ENCODE measurements at regions not wholly inside any gene's neighbourhood (a gene's known extent, or its start where the extent isn't known, plus 50 kb on each side); places are given as distances from the start of the nearest gene placed in this dataset.

- CTCF ChIA-PET: no interaction called here
- Histone ChIP-seq H3K4me2 (no peak overlapping the region), H3K4me1 (peaks cover 22% of the 10 kb centered on the region), H3K4me3 (no peak overlapping the region), H3K27ac (peak overlapping the region in 1 of 2 experiments; percentile 12; a peak in 2 of 6 replicates), H3K9me3 (no peaks in the 10 kb centered on the region)
- DNase-seq (ENCODE audit: low read depth in 1 of 2, low spot score in 1 of 2) (no peak), FAIRE-seq (peak; percentile 18), ATAC-seq (no peak)
- 47% methylated on average over 1 of the region's 1 CpG for WGBS (ENCODE audit: missing lambda C conversion rate)
- POLR2A ChIA-PET: no interaction called here
- TF ChIP-seq SMC3 (IDR thresholded peaks at IDR 0.05) (no peak), TP53 (CRISPR knock-in tag; IDR thresholded peaks at IDR 0.05) (no peak), POLR2AphosphoS2 (conservative IDR thresholded peaks at IDR 0.05; ENCODE audit: low read length) (no peak), EHMT2 (IDR thresholded peaks at IDR 0.05; ENCODE audit: low read depth) (no peak), MAZ (IDR thresholded peaks at IDR 0.05; ENCODE audit: borderline replicate concordance, low read depth, low read length) (no peak), RARB (CRISPR knock-in tag; IDR thresholded peaks at IDR 0.05) (no peak), KDM5A (IDR thresholded peaks at IDR 0.05) (no peak), NR3C1 (IDR thresholded peaks at IDR 0.05) (no peak), HOXA7 (CRISPR knock-in tag; IDR thresholded peaks at IDR 0.05) (no peak), ESRRA (IDR thresholded peaks at IDR 0.05; ENCODE audit: borderline replicate concordance, low read length) (no peak), USF2 (IDR thresholded peaks at IDR 0.05) (no peak), HMGXB4 (CRISPR knock-in tag; IDR thresholded peaks at IDR 0.05; ENCODE audit: borderline replicate concordance) (no peak), EP300 (IDR thresholded peaks at IDR 0.05) (no peak)
Observed at GRCh38 chr20:22951966-22952365, 83.1 kb upstream of the SSTR4 start.

- ChIA-PET POLR2A (interaction anchor here (0.8 kb wide), 1 partner anchor 8 kb away, joined by 3 read pairs; no protein-coding TSS in a partner anchor), CTCF (interaction anchor here (0.6 to 1.1 kb wide), 3 partner anchors 10 to 539 kb away, joined by 3 to 4 read pairs (median 3); no protein-coding TSS in a partner anchor)
- H3K27ac ChIP-seq: peak overlapping the region in 1 of 2 experiments; percentile 7; a peak in 2 of 6 replicates
- H3K9me3 ChIP-seq: no peaks in the 10 kb centered on the region
- FAIRE-seq (no peak), DNase-seq (ENCODE audit: low read depth in 1 of 2, low spot score in 1 of 2) (no peak), ATAC-seq (no peak)
- WGBS (ENCODE audit: missing lambda C conversion rate): 89% methylated on average over 3 of the region's 3 CpGs
- H3K4me1 ChIP-seq: peaks cover 10% of the 10 kb centered on the region
- TF ChIP-seq PHF8 (IDR thresholded peaks at IDR 0.05; ENCODE audit: borderline replicate concordance, low read depth): no peak
- TF ChIP-seq CHD2 (IDR thresholded peaks at IDR 0.05; ENCODE audit: low read length, partially characterized antibody): no peak
- TF ChIP-seq JUN (IDR thresholded peaks at IDR 0.05): no peak
- TF ChIP-seq ELK1 (IDR thresholded peaks at IDR 0.05; ENCODE audit: low read depth, low read length): no peak
- no peak for TF ChIP-seq ZC3H11A (IDR thresholded peaks at IDR 0.05)
- TF ChIP-seq RNF2 (IDR thresholded peaks at IDR 0.05; ENCODE audit: borderline replicate concordance, low read depth): no peak
- no peak for TF ChIP-seq ZSCAN20 (CRISPR knock-in tag; IDR thresholded peaks at IDR 0.05)
- H3K4me3 ChIP-seq: no peak overlapping the region
- H3K4me2 ChIP-seq: no peak overlapping the region
Observed at GRCh38 chr20:22954661-22955060, 80.5 kb upstream of the SSTR4 start.

GRCh38 chr20:22958390-22958789, 76.7 kb upstream of the SSTR4 start:
- FAIRE-seq (no peak), DNase-seq (ENCODE audit: low read depth in 1 of 2, low spot score in 1 of 2) (no peak), ATAC-seq (no peak)
- H3K9me3 ChIP-seq: peaks cover 7% of the 10 kb centered on the region; the same call in 2 of the 3 replicates
- H3K4me1 ChIP-seq: peaks cover 17% of the 10 kb centered on the region
- no peak overlapping the region for H3K4me3 ChIP-seq
- TF ChIP-seq E2F6 (IDR thresholded peaks at IDR 0.05; ENCODE audit: borderline replicate concordance, low read depth) (no peak), TP53 (CRISPR knock-in tag; IDR thresholded peaks at IDR 0.05) (no peak), FOSB (CRISPR knock-in tag; IDR thresholded peaks at IDR 0.05) (no peak), REST (IDR thresholded peaks at IDR 0.05) (no peak), NR3C1 (IDR thresholded peaks at IDR 0.05) (no peak), RFX5 (IDR thresholded peaks at IDR 0.05) (no peak)
- ChIA-PET POLR2A (no interaction called here), CTCF (interaction anchor here (1.0 to 6.3 kb wide), 5 partner anchors 9 to 267 kb away, joined by 3 to 39 read pairs (median 4); no protein-coding TSS in a partner anchor)
- peak overlapping the region; percentile 19 to 87; a peak in 4 of 6 replicates for H3K27ac ChIP-seq
- H3K4me2 ChIP-seq: no peak overlapping the region
- 78% methylated on average over 6 of the region's 6 CpGs for whole genome bisulfite sequencing (ENCODE audit: missing lambda C conversion rate)
